IMR-90 (cell line): ENCODE measurements at regions not wholly inside any gene's neighbourhood (a gene's known extent, or its start where the extent isn't known, plus 50 kb on each side); places are given as distances from the start of the nearest gene placed in this dataset.

Source experiments
- CTCF ChIP-seq: conservative IDR thresholded peaks from 2 replicates; pipeline ENCODE4 v1.5.1; 2012; ENCODE audit warnings: mild to moderate bottlenecking, low read depth, low read length, improper control_type of control experiment
- POLR2A ChIP-seq: IDR thresholded peaks from 2 replicates; pipeline ENCODE4 v1.6.1; 2012; ENCODE audit warnings: mild to moderate bottlenecking, low read depth, low read length
- RAD21 ChIP-seq: IDR thresholded peaks from 2 replicates; pipeline ENCODE4 v1.6.1; 2012; ENCODE audit warnings: low read length, improper control_type of control experiment

GRCh38 chr6:111942561-111942960 is 69.3 kb upstream of the FYN start:
- TF ChIP-seq CTCF: no peak
- TF ChIP-seq POLR2A: no peak
- TF ChIP-seq RAD21: no peak
